Activated T-cell treated with anti-CD3 and anti-CD28 coated beads for 48 hours (primary cell): ENCODE measurements at regions not wholly inside any gene's neighbourhood (a gene's known extent, or its start where the extent isn't known, plus 50 kb on each side); places are given as distances from the start of the nearest gene placed in this dataset.
"Not testable (repeated sequence)": the region's sequence is repeated elsewhere in the genome, so short reads cannot be mapped to it uniquely, and the experiment has no call there.

Source experiments
- DNase-seq: peaks from one replicate; pipeline ENCODE4 v3.0.0-alpha.2; 2020; ENCODE audit warnings: low read depth

GRCh38 chr6:5898102-5898501 is 108.6 kb downstream of the NRN1 start:
- DNase-seq = no peak

- no peak for DNase-seq
These were observed 110.1 kb downstream of the NRN1 start for GRCh38 chr6:5896476-5897200.

DNA sequence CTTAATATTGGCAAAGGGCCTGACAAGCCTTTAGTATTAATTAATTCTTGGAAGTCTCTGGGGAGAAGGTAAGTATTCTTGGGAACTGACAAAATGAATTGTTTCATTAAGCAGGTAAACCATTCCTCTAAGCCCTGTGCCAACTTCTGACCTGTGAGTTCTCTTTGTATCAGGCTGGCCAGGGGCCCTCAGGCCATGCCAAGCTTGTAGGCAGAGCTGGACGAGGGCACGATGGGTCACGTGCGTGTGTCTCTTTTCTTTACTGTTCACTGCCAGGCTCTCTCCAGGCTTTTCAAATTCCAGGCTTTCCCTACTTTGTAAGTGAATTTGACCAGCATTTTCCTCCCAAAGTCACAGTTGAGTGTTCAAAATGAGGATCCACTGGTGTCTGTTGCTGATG is 112.4 kb downstream of the NRN1 start:
- DNase-seq = no peak

DNA sequence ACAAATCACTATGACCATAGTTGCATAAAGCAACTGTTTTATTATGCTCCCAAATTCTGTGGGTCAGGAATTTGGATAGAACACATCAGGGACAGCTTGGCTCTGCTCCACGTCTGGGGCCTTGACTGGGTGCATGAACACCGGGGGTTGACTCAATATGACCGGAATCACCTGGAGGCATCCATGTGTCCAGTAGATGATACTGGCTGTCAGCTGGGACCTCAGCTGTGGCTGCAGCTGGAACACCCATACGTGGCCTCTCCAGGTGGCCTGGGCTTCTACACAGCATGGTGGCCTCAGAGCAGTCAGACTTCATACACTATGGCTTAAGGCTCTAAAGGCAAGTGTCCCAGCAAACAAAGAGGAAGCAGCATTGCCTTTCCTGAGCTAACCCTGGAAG is 113.4 kb downstream of the NRN1 start:
- DNase-seq = no peak

DNA sequence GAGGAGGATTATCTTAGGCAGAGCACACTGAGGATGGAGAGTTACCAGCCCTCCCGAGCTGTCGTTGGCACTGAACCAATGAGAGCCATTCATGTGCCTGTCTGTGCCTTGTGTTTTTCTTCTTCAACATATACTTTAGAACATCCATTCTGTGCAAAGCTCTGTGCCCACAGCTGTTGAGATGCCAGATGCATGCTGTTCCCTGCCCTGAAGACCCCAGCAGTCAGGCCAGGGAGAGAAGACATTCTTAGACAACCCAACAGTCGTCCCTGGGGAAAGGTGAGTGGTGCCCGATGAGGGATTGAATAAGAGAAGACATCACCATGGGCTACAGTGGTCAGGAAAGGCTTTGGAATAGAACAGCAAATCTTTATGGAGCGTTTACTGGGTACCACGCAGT is 114.1 kb downstream of the NRN1 start:
- no peak for DNase-seq

DNA sequence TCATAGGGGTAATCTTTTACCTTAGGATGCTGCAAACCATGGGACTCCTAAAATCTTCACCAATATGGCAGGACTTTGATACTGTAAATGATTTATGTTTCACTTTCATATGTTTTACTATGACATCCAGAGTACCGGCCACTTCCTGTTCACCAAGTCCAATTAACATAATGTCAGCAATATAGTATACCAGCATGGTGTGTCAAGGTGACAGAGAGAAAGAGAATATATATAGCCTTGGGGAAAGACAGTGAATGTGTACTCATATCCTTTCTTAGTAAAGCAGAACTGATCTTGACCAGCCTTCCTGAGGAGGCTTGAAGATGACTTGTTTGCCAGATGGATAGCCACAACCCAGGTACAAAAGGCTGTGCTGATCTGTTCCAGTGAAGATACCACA is 127.9 kb downstream of the NRN1 start:
- no peak for DNase-seq

DNA sequence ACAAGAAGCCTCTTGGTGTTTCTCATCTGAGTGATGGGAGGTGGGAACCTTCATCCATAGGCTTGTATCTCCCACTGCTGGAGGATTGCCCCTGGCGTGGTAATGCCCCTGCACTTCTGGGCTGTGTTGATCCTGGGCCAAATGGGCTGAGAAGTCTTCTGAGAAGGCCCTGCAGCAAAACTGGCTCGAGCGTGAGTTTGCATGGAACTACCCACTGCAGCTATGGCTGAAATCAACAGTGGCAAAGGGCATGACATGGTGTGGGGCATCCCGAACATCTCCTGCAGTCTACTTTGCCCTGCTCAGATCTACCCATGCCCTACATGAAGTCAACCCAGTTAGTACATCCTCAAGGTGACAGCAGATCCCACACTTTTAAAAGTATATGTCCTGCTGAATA is 130.6 kb downstream of the NRN1 start:
- no peak for DNase-seq

- not testable (repeated sequence) for DNase-seq
These were observed 132.7 kb downstream of the NRN1 start for GRCh38 chr6:5873976-5874375.

DNA sequence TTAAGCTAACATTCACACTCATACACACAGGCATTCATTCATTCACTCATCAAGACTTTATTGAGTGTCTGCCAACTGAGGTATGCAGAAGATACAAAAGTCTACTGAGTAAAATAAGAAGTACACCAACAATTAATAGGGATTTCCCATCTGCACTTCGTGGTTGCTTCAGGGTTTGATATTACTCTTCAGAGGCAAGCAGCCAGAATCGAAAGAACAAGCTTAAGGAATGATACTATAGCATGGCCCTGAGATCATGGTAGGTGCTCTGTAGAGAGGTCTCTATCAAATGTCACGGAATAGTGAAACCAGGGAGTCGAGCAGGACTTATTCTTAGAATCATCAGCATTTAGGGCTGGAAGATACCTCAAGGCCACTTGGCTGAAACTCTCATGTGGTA is 135.4 kb downstream of the NRN1 start:
- no peak for DNase-seq

DNA sequence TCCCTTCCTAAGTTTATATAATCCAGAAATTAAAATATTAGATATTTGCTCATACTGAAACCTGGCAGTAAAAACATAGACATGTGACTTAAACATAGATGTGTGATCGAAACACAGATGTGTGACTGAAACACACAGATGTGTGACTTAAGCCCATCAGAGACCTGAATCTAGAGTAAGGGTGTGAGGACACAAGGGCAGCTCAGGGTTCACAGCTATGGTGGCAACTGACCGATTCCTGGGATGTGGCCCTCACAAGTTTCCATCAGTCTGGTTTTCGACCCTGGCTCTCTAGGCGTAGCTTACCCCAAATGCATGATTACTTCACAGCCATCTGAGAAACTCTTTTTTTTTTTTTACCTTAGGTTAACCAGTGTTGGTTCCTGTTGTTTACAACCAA is 137.0 kb downstream of the NRN1 start:
- DNase-seq = no peak

DNA sequence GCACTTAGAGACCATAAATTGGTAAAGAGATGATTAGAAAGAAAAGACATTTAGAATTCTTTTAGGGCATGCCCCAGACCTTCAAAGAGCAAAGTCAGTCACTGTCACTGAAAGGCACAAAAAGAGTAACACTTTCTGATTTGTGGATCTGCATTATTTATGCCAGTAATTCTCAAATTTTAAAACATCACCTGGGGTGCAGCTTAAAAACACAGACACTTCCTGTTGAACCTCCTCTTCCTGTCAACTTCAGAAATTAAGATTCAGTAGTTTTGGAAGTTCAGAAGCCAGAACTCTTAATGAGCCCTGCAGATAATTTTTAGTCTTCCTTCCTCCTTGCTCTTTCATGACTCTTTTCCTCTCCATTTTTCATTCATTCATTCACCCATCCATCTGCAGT is 137.5 kb downstream of the NRN1 start:
- no peak for DNase-seq

DNA sequence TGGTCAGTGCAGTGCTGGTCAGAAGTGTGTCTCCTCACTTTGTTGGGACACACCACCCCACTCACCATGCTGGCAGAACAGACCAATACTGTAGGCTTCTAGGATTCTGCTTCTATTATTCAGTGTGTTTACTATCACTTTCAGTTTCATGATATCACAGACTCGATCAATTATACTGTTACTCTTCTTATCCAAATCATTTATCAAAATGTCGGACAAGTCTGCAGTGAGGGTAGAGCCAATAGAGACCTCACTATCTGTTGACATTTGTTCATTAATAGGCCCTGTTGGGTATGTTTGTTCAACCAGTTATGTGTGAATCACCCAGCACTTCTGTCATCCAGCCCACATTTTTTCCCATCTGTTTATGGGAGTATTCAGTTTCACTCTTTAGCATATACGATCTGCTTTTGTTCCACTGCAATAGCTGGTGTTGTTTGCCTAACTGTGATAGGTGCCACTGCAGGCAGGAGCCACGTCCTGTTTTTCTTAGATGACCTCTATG is 140.1 kb downstream of the NRN1 start:
- no peak for DNase-seq

DNA sequence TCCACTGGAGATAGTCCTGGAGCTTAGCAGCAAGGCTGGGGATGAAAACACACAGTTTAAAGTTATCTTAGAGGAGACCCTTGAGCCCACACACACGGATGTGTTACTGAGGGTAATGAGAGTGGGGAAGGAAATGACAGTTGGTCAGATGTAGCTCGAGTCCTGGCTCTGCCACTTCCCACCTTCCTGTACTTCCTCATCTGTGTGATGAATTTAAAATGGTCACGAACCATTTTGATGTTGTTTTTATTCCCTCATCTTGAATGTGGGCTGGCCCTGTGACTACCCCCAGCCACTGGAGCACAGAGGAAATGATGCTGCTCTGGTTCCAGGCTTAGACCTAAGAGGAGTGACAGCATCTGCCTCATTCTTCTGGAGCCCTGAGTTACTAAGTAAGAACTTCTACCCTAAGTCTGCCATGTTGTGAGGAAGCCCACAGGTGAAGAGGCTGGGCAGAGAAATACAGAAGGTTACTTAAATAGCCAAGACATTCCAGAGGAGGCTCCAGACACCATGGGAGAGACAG is 141.2 kb downstream of the NRN1 start:
- DNase-seq = no peak

DNA sequence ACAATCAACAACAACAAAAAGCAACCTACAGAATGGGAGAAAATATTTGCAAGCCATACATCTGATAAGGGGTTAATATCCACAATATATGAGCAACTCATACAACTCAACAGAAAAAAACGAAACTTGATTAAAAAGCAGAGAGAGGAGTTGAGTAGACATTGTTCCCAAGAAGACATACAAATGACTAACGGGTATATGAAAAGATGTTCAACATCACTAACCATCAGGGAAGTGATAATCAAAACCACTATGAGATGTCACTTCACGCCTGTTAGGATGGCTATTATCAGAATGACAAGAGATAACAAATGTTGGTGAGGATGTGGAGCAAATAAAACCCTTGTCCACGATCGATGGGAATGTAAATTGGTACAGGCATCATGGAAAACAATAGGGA is 145.9 kb downstream of the NRN1 start:
- no peak for DNase-seq

- DNase-seq = no peak
These were observed 150.8 kb downstream of the NRN1 start for GRCh38 chr6:5855787-5856470.

GRCh38 chr6:5854899-5855298 is 151.8 kb downstream of the NRN1 start:
- DNase-seq = no peak

DNA sequence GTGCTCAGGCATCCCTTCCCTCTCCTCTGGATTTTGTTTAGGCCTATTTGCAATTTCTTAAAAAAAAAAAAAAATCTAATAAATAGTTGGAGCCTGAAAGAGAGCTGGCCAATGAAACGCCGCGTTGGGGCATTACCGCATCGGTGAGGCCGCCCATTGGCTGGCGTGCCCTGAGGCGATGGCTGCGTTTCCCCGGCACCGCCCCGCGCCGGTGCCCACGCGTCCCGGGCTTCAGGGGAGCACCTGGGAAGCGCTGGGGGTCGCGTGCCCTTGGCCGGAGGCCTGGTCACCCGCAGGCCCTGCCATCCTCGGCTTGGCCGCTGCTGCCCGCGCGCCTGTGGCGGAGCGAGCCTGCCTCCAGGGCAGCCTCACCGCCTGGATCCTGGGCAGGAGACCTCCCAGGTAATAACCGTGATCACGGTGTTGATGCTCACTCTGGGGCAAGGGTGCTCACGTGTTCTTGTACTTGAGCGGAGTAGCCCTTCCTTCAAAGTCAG is 155.4 kb downstream of the NRN1 start:
- peak; percentile 59 for DNase-seq

DNA sequence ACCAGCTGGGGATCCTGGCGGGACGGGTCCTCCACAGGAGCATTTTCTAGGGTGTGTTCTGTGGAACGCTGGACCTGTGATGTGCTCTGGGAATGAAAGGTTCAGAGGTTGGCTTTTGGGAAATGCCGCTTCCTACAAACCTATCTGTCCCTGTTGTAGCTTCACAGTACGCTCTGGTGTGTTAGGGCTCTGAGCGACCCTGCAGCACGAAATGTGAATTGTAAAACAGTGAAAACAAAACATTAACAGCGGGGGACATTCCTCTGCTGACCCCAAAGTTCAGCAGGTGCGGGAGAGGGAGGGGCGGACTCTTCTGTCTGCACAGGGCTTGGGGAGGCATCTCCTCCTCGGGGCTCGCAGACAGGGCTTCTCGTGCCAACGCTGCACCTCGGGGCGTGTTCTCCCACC is 155.9 kb downstream of the NRN1 start:
- DNase-seq = no peak

DNA sequence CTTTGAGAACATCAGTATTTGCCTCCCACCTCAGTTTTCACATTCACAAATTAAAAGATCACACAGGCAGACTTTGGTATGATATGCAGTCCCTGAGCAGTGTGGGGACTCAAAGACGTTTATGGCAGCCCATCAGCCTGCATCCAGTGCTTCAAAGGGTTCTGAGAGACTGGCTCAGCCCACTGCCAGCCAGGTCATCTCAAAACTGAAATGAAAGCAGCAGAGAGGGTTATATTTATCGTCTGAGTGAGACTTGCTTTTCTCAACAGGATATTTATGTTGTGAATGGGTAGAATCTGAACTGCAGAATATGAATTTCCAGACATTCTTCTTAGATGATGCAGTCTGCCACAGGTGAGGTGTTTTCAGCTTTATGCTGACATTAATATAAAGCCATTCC is 159.8 kb downstream of the NRN1 start:
- DNase-seq = no peak

GRCh38 chr6:5846335-5846734 is 160.4 kb downstream of the NRN1 start:
- no peak for DNase-seq

DNA sequence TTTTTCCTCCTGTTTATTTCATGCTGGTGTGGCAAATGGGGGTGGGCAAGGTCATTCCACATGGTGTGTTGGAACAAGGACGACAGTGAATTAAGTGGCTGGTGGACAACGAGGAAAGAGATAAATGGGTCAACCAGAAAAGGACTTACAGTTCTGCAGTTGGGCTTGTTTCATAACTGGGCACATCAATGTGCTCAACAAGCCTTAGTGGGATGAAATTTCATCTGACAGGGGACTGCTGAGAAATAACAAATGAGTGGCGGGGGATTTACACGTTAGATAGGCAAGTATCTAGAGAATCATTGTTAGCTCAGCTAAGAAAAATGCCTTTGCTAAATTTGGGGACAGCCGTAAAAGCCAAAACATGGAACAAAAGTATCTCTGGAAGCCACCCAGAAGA is 163.6 kb downstream of the NRN1 start:
- no peak for DNase-seq

DNA sequence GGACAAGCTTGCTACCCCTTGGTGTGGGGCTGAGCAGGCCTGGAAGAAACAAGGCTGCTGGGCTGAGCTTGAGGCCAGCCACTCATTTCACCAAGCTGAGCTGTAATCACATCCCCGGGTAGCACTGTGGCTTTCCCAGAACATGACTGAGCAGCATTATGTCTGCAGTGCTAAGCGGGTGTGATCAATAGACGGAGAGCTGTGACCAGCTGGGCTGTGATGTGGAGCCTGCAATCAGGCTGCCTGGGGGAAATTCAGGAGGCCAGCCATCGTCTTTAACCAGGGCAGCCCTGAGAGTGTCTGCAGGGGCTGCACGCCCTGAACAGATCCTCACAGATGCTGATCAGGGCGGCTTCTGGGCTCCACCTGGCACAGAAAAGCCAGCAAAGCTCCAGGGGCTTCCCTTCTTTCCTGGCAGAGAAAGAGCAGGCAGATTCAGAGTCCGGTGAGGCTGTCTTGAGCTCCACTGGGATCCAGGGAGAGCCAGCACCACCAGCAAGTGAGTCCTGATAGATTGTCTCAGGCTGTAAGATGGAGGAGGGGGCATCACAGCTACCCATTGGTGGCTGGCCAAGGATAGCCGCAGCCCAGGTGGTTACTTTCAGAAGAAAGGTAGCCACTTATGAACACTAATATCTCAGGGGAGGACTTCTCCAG is 165.9 kb downstream of the NRN1 start:
- DNase-seq = no peak
